HCT116 (cell line): ENCODE measurements at regions not wholly inside any gene's neighbourhood (a gene's known extent, or its start where the extent isn't known, plus 50 kb on each side); places are given as distances from the start of the nearest gene placed in this dataset.

ENCODE experiments used
- ATAC-seq: fragments of 200-7000 bp; cut with Tn5 transposase; 2 replicates; pipeline ENCODE4 v1.9.1; 2020; ENCODE audit warnings: mild to moderate bottlenecking, moderate library complexity
- BruUV-seq: library from RNA; stranded (reverse); fragments of 400-500 nt; replicated peaks from 2 replicates; lab custom pipeline; 2021; lab: Mats Ljungman, UMichigan
- CTCF ChIA-PET: fragments of 300-600 bp; sonication (Branson Sonifier 250); formaldehyde crosslinking; loops from one replicate; lab custom pipeline; 2021; ENCODE audit warnings: antibody characterized with exemption; lab: Charles Lee
- POLR2A ChIA-PET: fragments of 300-600, 350-600 bp; sonication (Branson Sonifier 250); formaldehyde crosslinking; loops from one replicate; lab custom pipeline; 2021; ENCODE audit warnings: antibody characterized with exemption; lab: Charles Lee
- RAD21 ChIA-PET, 2 experiments: fragments of 300-600 bp; sonication (Branson Sonifier 250); formaldehyde crosslinking; loops; one replicate each; lab custom pipeline; 2023; ENCODE audit warnings: low total read pairs in 2 of 2; ENCODE audit not compliant: uncharacterized antibody in 2 of 2, unreplicated experiment in 2 of 2, low non-redundant PET in 1 of 2; lab: Charles Lee
- DNase-seq: peaks from one replicate; pipeline ENCODE4 v3.0.0-alpha.2; 2010; ENCODE audit warnings: low read depth, low spot score
- H2AFZ ChIP-seq: fragments of 200-600 bp; shearing (Covaris generic), sonication (generic); 2 replicates; pipeline ENCODE4 v1.6.1; 2017; ENCODE audit warnings: low read depth, mixed run types, mixed read lengths, antibody characterized with exemption, low read length; ENCODE audit not compliant: poor library complexity, severe bottlenecking
- H3K27ac ChIP-seq: 2 replicates; pipeline ENCODE4 v1.5.1; 2012; ENCODE audit warnings: low read depth, low read length
- H3K27me3 ChIP-seq: fragments of 200-600 bp; sonication (generic); 2 replicates; pipeline ENCODE4 v1.6.1; 2016; ENCODE audit warnings: mixed run types, low read length, mixed read lengths; ENCODE audit not compliant: insufficient read depth
- H3K36me3 ChIP-seq, 2 experiments: fragments of 200-500 bp in 1 of 2; fragments of 200-600 bp in 1 of 2; sonication (Bioruptor generic) in 1 of 2; sonication (generic) in 1 of 2; 2 replicates each; pipeline versions ENCODE4 v1.5.1 to v1.6.1; 2014 to 2016; ENCODE audit warnings: low read length in 2 of 2, inconsistent platforms in 1 of 2, mixed read lengths in 1 of 2, mixed run types in 1 of 2; ENCODE audit not compliant: insufficient read depth in 2 of 2, control insufficient read depth in 1 of 2
- H3K4me1 ChIP-seq, 2 experiments: fragments of 200-600 bp in 1 of 2; sonication (generic) in 1 of 2; 2 replicates each; pipeline versions ENCODE4 v1.5.1 to v1.6.1; 2012 to 2017; ENCODE audit warnings: low read length in 2 of 2, inconsistent platforms in 1 of 2, mild to moderate bottlenecking in 1 of 2, mixed read lengths in 1 of 2, mixed run types in 1 of 2, moderate library complexity in 1 of 2; ENCODE audit not compliant: insufficient read depth in 2 of 2, control insufficient read depth in 1 of 2
- H3K4me2 ChIP-seq: fragments of 200-600 bp; sonication (generic); 2 replicates; pipeline ENCODE4 v1.6.1; 2017; ENCODE audit warnings: mixed run types, low read length, mixed read lengths
- H3K4me3 ChIP-seq, 2 experiments: fragments of 200-600 bp in 1 of 2; sonication (generic) in 1 of 2; replicated peaks in 1 of 2; 2 replicates each; pipeline ENCODE4 v1.5.1; 2011 to 2016; ENCODE audit warnings: low read length in 2 of 2, control low read depth in 1 of 2, low read depth in 1 of 2, mild to moderate bottlenecking in 1 of 2, mixed read lengths in 1 of 2, mixed run types in 1 of 2
- H3K79me2 ChIP-seq: fragments of 200-600 bp; sonication (generic); 2 replicates; pipeline ENCODE4 v1.6.1; 2017; ENCODE audit warnings: mild to moderate bottlenecking, mixed run types, low read length, moderate library complexity, mixed read lengths; ENCODE audit not compliant: insufficient read depth
- H3K9ac ChIP-seq: fragments of 200-600 bp; sonication (generic); 2 replicates; pipeline ENCODE4 v1.6.1; 2016; ENCODE audit warnings: low read length, mixed read lengths
- H3K9me2 ChIP-seq: fragments of 200-600 bp; sonication (generic), shearing (Covaris generic); 2 replicates; pipeline ENCODE4 v1.6.1; 2017; ENCODE audit warnings: mixed run types, mild to moderate bottlenecking, moderate library complexity; ENCODE audit not compliant: insufficient read depth
- H3K9me3 ChIP-seq, 2 experiments: fragments of 200-500 bp in 1 of 2; fragments of 200-600 bp in 1 of 2; sonication (Bioruptor generic) in 1 of 2; sonication (generic) in 1 of 2; 2 replicates each; pipeline ENCODE4 v1.6.1; 2014 to 2017; ENCODE audit warnings: low read length in 2 of 2, mixed read lengths in 2 of 2, inconsistent platforms in 1 of 2, low read depth in 1 of 2, mild to moderate bottlenecking in 1 of 2, mixed run types in 1 of 2, moderate library complexity in 1 of 2; ENCODE audit not compliant: control insufficient read depth in 1 of 2, insufficient read depth in 1 of 2
- H4K20me1 ChIP-seq: fragments of 200-600 bp; sonication (generic), shearing (Covaris generic); 2 replicates; pipeline ENCODE4 v1.6.1; 2017; ENCODE audit warnings: mixed run types, mild to moderate bottlenecking, moderate library complexity; ENCODE audit not compliant: insufficient read depth
- CBX3 ChIP-seq: IDR thresholded peaks from 2 replicates; pipeline ENCODE4 v1.6.1; 2012; ENCODE audit warnings: low read depth
- CTCF ChIP-seq, 3 experiments: fragments of 200-600 bp in 1 of 3; sonication (generic) in 1 of 3; IDR thresholded peaks in 2 of 3; conservative IDR thresholded peaks in 1 of 3; 2 replicates each; pipeline ENCODE4 v1.5.1; 2012 to 2017; ENCODE audit warnings: low read depth in 2 of 3, low read length in 2 of 3, antibody characterized with exemption in 1 of 3, borderline replicate concordance in 1 of 3, control low read depth in 1 of 3, mild to moderate bottlenecking in 1 of 3, mixed read lengths in 1 of 3, mixed run types in 1 of 3, moderate library complexity in 1 of 3; ENCODE audit not compliant: insufficient read depth in 1 of 3
- ELF1 ChIP-seq: IDR thresholded peaks from 2 replicates; pipeline ENCODE4 v1.6.1; 2012; ENCODE audit warnings: low read depth, borderline replicate concordance
- FOSL1 ChIP-seq: IDR thresholded peaks from 2 replicates; pipeline ENCODE4 v1.6.1; 2012; ENCODE audit warnings: low read depth
- JUND ChIP-seq: IDR thresholded peaks from 2 replicates; pipeline ENCODE4 v1.6.1; 2012
- REST ChIP-seq: IDR thresholded peaks from 2 replicates; pipeline ENCODE4 v1.6.1; 2012; ENCODE audit warnings: low read depth
- SRF ChIP-seq: IDR thresholded peaks from 2 replicates; pipeline ENCODE4 v1.6.1; 2012; ENCODE audit warnings: low read depth
- TCF7L2 ChIP-seq: IDR thresholded peaks from 2 replicates; pipeline ENCODE4 v1.7.0; 2011; ENCODE audit warnings: borderline replicate concordance, inconsistent platforms; ENCODE audit not compliant: insufficient read depth, insufficient read length; ENCODE audit errors: extremely low read depth
- YY1 ChIP-seq: IDR thresholded peaks from 2 replicates; pipeline ENCODE4 v1.6.1; 2011; ENCODE audit warnings: low read length, low read depth, moderate library complexity, mild to moderate bottlenecking; ENCODE audit not compliant: insufficient replicate concordance; ENCODE audit errors: extremely low read depth
- ZFX ChIP-seq: fragments of 450-650 bp; IDR thresholded peaks from 2 replicates; pipeline ENCODE4 v1.6.1; 2017
- ZNF274 ChIP-seq: fragments of 200-500 bp; sonication (Bioruptor generic); IDR thresholded peaks from 2 replicates; pipeline ENCODE4 v1.6.1; 2014; ENCODE audit warnings: mild to moderate bottlenecking, low read depth, low read length, inconsistent platforms
- intact Hi-C: fragments of 100-400 bp; cut with micrococcal nuclease; formaldehyde crosslinking; loops from 2 replicates; pipeline ENCODE4 v1.10.0; 2022
- TF ChIP-seq, protein P1 (sequence below): IDR thresholded peaks from 2 replicates; pipeline ENCODE4 v1.6.1; 2011; ENCODE audit warnings: mild to moderate bottlenecking, low read length, moderate library complexity; ENCODE audit not compliant: insufficient replicate concordance; ENCODE audit errors: extremely low read depth

- Histone ChIP-seq H3K9ac (no peak overlapping the region), H2AFZ (no peak overlapping the region), H3K27me3 (no peaks in the 10 kb centered on the region), H3K9me2 (no peaks in the 10 kb centered on the region), H3K4me2 (no peak overlapping the region), H3K4me1 (no peaks in the 10 kb centered on the region), H3K79me2 (no peaks in the 10 kb centered on the region), H3K36me3 (no peaks in the 10 kb centered on the region), H3K27ac (no peak overlapping the region), H4K20me1 (no peaks in the 10 kb centered on the region), H3K9me3 (peaks cover 15 to 20% of the 10 kb centered on the region in 2 experiments; a peak in 2 of 4 replicates), H3K4me3 (no peak overlapping the region)
- RAD21 ChIA-PET, result no interaction called here
- TF ChIP-seq TCF7L2 (no peak), FOSL1 (no peak), ELF1 (no peak)
- TF ChIP-seq, protein P1, sequence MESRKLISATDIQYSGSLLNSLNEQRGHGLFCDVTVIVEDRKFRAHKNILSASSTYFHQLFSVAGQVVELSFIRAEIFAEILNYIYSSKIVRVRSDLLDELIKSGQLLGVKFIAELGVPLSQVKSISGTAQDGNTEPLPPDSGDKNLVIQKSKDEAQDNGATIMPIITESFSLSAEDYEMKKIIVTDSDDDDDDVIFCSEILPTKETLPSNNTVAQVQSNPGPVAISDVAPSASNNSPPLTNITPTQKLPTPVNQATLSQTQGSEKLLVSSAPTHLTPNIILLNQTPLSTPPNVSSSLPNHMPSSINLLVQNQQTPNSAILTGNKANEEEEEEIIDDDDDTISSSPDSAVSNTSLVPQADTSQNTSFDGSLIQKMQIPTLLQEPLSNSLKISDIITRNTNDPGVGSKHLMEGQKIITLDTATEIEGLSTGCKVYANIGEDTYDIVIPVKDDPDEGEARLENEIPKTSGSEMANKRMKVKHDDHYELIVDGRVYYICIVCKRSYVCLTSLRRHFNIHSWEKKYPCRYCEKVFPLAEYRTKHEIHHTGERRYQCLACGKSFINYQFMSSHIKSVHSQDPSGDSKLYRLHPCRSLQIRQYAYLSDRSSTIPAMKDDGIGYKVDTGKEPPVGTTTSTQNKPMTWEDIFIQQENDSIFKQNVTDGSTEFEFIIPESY, result no peak
- CTCF ChIA-PET, result no interaction called here
- intact Hi-C loops, result no loop called here
- no TSS peak for BruUV-seq
- POLR2A ChIA-PET, result no interaction called here
- no peak for ATAC-seq
- no peak for DNase-seq
These were observed 1031.5 kb downstream of the CDH11 start for GRCh38 chr16:64090327-64090726.

DNA sequence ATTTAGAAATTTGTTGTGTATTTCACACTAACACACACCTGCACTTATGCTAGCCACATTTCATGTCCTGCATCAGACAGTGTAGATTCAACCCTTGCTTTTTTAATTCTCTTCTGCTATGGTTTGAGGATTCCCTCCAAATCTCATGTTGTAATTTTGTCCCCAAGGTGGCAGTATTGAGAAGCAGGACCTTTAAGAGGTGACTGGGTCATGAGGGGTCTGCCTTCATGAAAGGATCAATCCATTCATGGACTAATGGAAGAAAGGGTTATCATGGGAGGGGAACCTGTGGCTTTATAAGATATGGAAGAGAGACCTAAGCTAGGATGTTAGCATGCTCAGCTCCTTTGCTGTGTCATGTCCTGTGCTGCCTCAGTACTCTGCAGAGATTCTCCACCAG is 1032.2 kb downstream of the CDH11 start:
- Histone ChIP-seq H3K4me1 (no peaks in the 10 kb centered on the region), H4K20me1 (no peaks in the 10 kb centered on the region), H3K27me3 (no peaks in the 10 kb centered on the region), H2AFZ (no peak overlapping the region), H3K4me3 (no peak overlapping the region), H3K27ac (no peak overlapping the region), H3K9me3 (peaks cover 15 to 18% of the 10 kb centered on the region in 2 experiments; a peak in 2 of 4 replicates), H3K9me2 (no peaks in the 10 kb centered on the region), H3K36me3 (no peaks in the 10 kb centered on the region), H3K9ac (no peak overlapping the region), H3K4me2 (no peak overlapping the region), H3K79me2 (no peaks in the 10 kb centered on the region)
- POLR2A ChIA-PET, result no interaction called here
- no peak for DNase-seq
- no TSS peak for BruUV-seq
- intact Hi-C loops, result no loop called here
- CTCF ChIA-PET, result no interaction called here
- TF ChIP-seq SRF, result no peak
- TF ChIP-seq ELF1, result no peak
- TF ChIP-seq REST, result no peak
- TF ChIP-seq CTCF (IDR thresholded peaks at IDR 0.05 in 2 of 3, conservative IDR thresholded peaks at IDR 0.05 in 1 of 3; ENCODE audit: borderline replicate concordance in 1 of 3, insufficient read depth in 1 of 3, low read depth in 2 of 3, low read length in 2 of 3), result no peak
- TF ChIP-seq FOSL1, result no peak
- no peak for TF ChIP-seq CBX3
- no peak for TF ChIP-seq ZNF274
- TF ChIP-seq JUND, result no peak
- TF ChIP-seq ZFX, result no peak
- no peak for TF ChIP-seq YY1
- ATAC-seq, result no peak
- RAD21 ChIA-PET, result no interaction called here
